SW480 (cell line): ENCODE measurements at regions not wholly inside any gene's neighbourhood (a gene's known extent, or its start where the extent isn't known, plus 50 kb on each side); places are given as distances from the start of the nearest gene placed in this dataset.
"Not testable (repeated sequence)": the region's sequence is repeated elsewhere in the genome, so short reads cannot be mapped to it uniquely, and the experiment has no call there.

Experiments
- DNase-seq: peaks from one replicate; pipeline ENCODE4 v3.0.0-alpha.2; 2016; ENCODE audit warnings: low spot score

- DNase-seq: not testable (repeated sequence)
Observed at GRCh38 chr1:116851189-116851588, 58.5 kb upstream of the PTGFRN start.

- DNase-seq: no peak
Observed at GRCh38 chr1:116851846-116852245, 57.9 kb upstream of the PTGFRN start.

GRCh38 chr1:116852367-116852766 is 57.3 kb upstream of the PTGFRN start:
- DNase-seq: no peak

- no peak for DNase-seq
Observed at GRCh38 chr1:116852910-116853309, 56.8 kb upstream of the PTGFRN start.

GRCh38 chr1:116853680-116854402 is 55.9 kb upstream of the PTGFRN start:
- peak; percentile 62 for DNase-seq

GRCh38 chr1:116854403-116854690 is 55.4 kb upstream of the PTGFRN start:
- no peak for DNase-seq

DNA sequence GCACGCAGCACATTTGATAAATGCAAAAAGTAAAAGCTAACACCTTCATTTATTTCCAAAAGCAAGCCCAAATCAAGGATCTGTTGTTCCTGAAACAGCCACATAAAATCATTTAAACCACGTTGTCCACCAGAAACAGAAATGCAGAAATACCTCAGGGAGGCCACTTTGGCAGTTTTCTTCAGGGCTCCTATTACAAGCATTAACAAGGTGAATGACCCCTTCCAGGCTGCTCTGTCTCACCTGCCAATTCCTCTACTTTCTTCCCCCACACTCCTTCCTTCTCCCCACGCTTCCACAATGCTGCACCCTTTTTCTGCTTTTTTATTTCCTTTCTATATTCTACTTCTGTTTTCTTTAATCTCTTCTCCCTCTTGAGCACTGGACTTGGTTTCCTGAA is 55.0 kb upstream of the PTGFRN start:
- no peak for DNase-seq

DNA sequence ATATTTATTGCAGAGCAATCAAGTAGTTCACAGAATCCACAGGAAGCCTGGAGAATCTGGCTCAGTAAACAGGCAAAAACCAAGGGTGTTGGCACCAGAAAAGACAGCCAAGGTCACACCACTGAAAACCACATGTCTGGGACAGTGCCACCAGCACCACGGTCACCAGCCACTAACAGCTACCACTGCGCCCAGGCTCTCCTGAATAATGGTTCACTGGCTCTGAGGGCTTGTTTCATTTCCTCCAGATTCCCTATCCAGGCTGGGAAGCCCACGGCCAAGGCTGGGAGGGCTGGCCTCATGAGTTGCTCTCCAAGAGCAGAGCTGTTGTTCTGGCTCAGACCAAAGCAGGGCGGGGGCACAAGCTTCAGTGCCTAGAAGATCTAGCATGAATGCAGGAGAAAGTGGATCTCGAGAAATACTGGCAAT is 54.5 kb upstream of the PTGFRN start:
- DNase-seq: no peak

GRCh38 chr1:116855773-116856201 is 53.9 kb upstream of the PTGFRN start:
- DNase-seq: no peak

GRCh38 chr1:116856312-116856711 is 53.4 kb upstream of the PTGFRN start:
- DNase-seq: no peak

DNA sequence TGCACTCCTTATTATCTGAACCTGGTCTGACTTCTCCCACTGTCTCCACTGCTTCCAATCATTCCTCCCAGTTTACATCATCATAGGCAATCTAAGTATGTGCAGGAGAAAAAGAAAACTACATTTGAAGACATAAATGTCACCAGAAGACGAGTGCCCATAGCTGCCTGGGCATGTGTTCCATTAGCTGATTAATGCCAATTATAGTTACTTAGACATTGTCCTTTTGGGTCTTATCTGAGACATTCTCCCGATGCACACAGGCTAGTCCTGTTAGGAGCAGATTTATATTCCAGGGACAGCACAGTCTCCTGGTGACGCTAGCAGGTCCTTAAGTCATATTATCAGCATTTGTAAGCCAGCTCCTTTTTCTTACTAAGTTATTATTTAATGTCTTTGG is 52.6 kb upstream of the PTGFRN start:
- DNase-seq: no peak
